KMS-11 (cell line): ENCODE measurements at regions not wholly inside any gene's neighbourhood (a gene's known extent, or its start where the extent isn't known, plus 50 kb on each side); places are given as distances from the start of the nearest gene placed in this dataset.

Experiments
- H2AFZ ChIP-seq: fragments of 200-600 bp; sonication (generic); 2 replicates; pipeline ENCODE4 v1.6.1; 2016; ENCODE audit warnings: antibody characterized with exemption, mixed run types, low read depth
- H3K27ac ChIP-seq: fragments of 200-600 bp; sonication (generic); 2 replicates; pipeline ENCODE4 v1.6.1; 2016; ENCODE audit warnings: mild to moderate bottlenecking, mixed run types
- H3K27me3 ChIP-seq: fragments of 200-600 bp; sonication (generic); 2 replicates; pipeline ENCODE4 v1.6.1; 2017; ENCODE audit warnings: mild to moderate bottlenecking, low read depth, mixed run types, moderate library complexity; ENCODE audit not compliant: insufficient read depth
- H3K36me3 ChIP-seq: fragments of 200-600 bp; sonication (generic); 2 replicates; pipeline ENCODE4 v1.6.1; 2017; ENCODE audit warnings: mild to moderate bottlenecking, mixed run types; ENCODE audit not compliant: insufficient read depth
- H3K4me1 ChIP-seq: fragments of 200-600 bp; sonication (generic); 2 replicates; pipeline ENCODE4 v1.6.1; 2016; ENCODE audit warnings: mild to moderate bottlenecking, low read depth, mixed run types; ENCODE audit not compliant: poor library complexity, severe bottlenecking
- H3K4me2 ChIP-seq: fragments of 200-600 bp; sonication (generic); 2 replicates; pipeline ENCODE4 v1.7.0; 2016; ENCODE audit warnings: mild to moderate bottlenecking, mixed run types
- H3K4me3 ChIP-seq: fragments of 200-600 bp; sonication (generic); IDR thresholded peaks from 2 replicates; pipeline ENCODE4 v1.6.1; 2017; ENCODE audit warnings: low read depth, low read length, mixed read lengths; ENCODE audit not compliant: insufficient read depth
- H3K79me2 ChIP-seq: fragments of 200-600 bp; sonication (generic); 2 replicates; pipeline ENCODE4 v1.6.1; 2016; ENCODE audit warnings: low read depth, mixed run types; ENCODE audit not compliant: insufficient read depth
- H3K9ac ChIP-seq: fragments of 200-600 bp; sonication (generic); 2 replicates; pipeline ENCODE4 v1.6.1; 2016; ENCODE audit warnings: mild to moderate bottlenecking, mixed run types
- H4K20me1 ChIP-seq: fragments of 200-600 bp; sonication (generic); 2 replicates; pipeline ENCODE4 v1.6.1; 2016; ENCODE audit warnings: mild to moderate bottlenecking, mixed run types; ENCODE audit not compliant: insufficient read depth
- CTCF ChIP-seq: fragments of 200-600 bp; sonication (generic); conservative IDR thresholded peaks from 2 replicates; pipeline ENCODE4 v1.6.1; 2017; ENCODE audit warnings: low read depth, mild to moderate bottlenecking, antibody characterized with exemption, low read length, moderate library complexity, mixed read lengths

- Histone ChIP-seq H3K27me3 (no peaks in the 10 kb centered on the region), H3K4me2 (no peak overlapping the region), H3K79me2 (no peaks in the 10 kb centered on the region), H3K27ac (no peak overlapping the region), H3K4me3 (no peak overlapping the region), H4K20me1 (no peaks in the 10 kb centered on the region), H3K9ac (no peak overlapping the region), H3K4me1 (peaks cover 15% of the 10 kb centered on the region), H3K36me3 (no peaks in the 10 kb centered on the region), H2AFZ (no peak overlapping the region)
- no peak for TF ChIP-seq CTCF
These were observed 1228.7 kb upstream of the DDX18 start for GRCh38 chr2:116585669-116586327.

GRCh38 chr2:116586328-116586689 is 1228.2 kb upstream of the DDX18 start:
- H3K27ac ChIP-seq, result no peak overlapping the region
- no peaks in the 10 kb centered on the region for H3K27me3 ChIP-seq
- H3K9ac ChIP-seq, result no peak overlapping the region
- H4K20me1 ChIP-seq, result no peaks in the 10 kb centered on the region
- no peaks in the 10 kb centered on the region for H3K79me2 ChIP-seq
- no peak overlapping the region for H2AFZ ChIP-seq
- no peak for TF ChIP-seq CTCF
- no peaks in the 10 kb centered on the region for H3K36me3 ChIP-seq
- no peak overlapping the region for H3K4me3 ChIP-seq
- H3K4me1 ChIP-seq, result peaks cover 15% of the 10 kb centered on the region
- H3K4me2 ChIP-seq, result no peak overlapping the region
